PC-9 (cell line): ENCODE measurements at regions not wholly inside any gene's neighbourhood (a gene's known extent, or its start where the extent isn't known, plus 50 kb on each side); places are given as distances from the start of the nearest gene placed in this dataset.

Experiments
- EZH2 ChIP-seq: fragments of 200-600 bp; sonication (generic); IDR thresholded peaks from 2 replicates; pipeline ENCODE4 v1.8.0; 2017; ENCODE audit warnings: antibody characterized with exemption, low read depth
- TF ChIP-seq, protein P1 (sequence below): fragments of 200-600 bp; sonication (generic); conservative IDR thresholded peaks from 2 replicates; pipeline ENCODE4 v1.6.1; 2017; ENCODE audit warnings: mixed run types, antibody characterized with exemption, mild to moderate bottlenecking, moderate library complexity

- TF ChIP-seq, protein P1, sequence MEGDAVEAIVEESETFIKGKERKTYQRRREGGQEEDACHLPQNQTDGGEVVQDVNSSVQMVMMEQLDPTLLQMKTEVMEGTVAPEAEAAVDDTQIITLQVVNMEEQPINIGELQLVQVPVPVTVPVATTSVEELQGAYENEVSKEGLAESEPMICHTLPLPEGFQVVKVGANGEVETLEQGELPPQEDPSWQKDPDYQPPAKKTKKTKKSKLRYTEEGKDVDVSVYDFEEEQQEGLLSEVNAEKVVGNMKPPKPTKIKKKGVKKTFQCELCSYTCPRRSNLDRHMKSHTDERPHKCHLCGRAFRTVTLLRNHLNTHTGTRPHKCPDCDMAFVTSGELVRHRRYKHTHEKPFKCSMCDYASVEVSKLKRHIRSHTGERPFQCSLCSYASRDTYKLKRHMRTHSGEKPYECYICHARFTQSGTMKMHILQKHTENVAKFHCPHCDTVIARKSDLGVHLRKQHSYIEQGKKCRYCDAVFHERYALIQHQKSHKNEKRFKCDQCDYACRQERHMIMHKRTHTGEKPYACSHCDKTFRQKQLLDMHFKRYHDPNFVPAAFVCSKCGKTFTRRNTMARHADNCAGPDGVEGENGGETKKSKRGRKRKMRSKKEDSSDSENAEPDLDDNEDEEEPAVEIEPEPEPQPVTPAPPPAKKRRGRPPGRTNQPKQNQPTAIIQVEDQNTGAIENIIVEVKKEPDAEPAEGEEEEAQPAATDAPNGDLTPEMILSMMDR: no peak
- no peak for TF ChIP-seq EZH2
Measured at GRCh38 chr22:48715511-48715910, 1112.2 kb downstream of the BRD1 start.
